PC-9 (cell line): ENCODE measurements at regions not wholly inside any gene's neighbourhood (a gene's known extent, or its start where the extent isn't known, plus 50 kb on each side); places are given as distances from the start of the nearest gene placed in this dataset.
"Not testable (repeated sequence)": the region's sequence is repeated elsewhere in the genome, so short reads cannot be mapped to it uniquely, and the experiment has no call there.

Experiments used
- BruUV-seq: library from RNA; stranded (reverse); fragments of 400-500 nt; replicated peaks from 2 replicates; lab custom pipeline; 2021; lab: Mats Ljungman, UMichigan
- CTCF ChIA-PET: fragments of 300-600 bp; sonication (Branson Sonifier 250); formaldehyde crosslinking; loops from one replicate; lab custom pipeline; 2022; ENCODE audit warnings: antibody characterized with exemption; lab: Charles Lee
- POLR2A ChIA-PET: fragments of 300-600 bp; sonication (Branson Sonifier 250); formaldehyde crosslinking; loops from one replicate; lab custom pipeline; 2022; ENCODE audit warnings: antibody characterized with exemption; ENCODE audit not compliant: unreplicated experiment; lab: Charles Lee
- DNase-seq, 2 experiments: peaks; one replicate each; pipeline versions ENCODE4 v3.0.0 to v3.0.0-alpha.2; 2015 to 2022; ENCODE audit warnings: mixed read lengths in 1 of 2
- H2AFZ ChIP-seq: fragments of 200-600 bp; sonication (generic); 2 replicates; pipeline ENCODE4 v1.8.1; 2017; ENCODE audit warnings: antibody characterized with exemption
- H3F3A ChIP-seq: fragments of 200-600 bp; sonication (generic); 2 replicates; pipeline ENCODE4 v1.8.1; 2017; ENCODE audit warnings: antibody characterized with exemption, mild to moderate bottlenecking, low read depth; ENCODE audit not compliant: insufficient read depth
- H3K27ac ChIP-seq: fragments of 200-600 bp; sonication (generic); 2 replicates; pipeline ENCODE4 v1.6.1; 2016; ENCODE audit warnings: mixed run types
- H3K27me3 ChIP-seq: fragments of 200-600 bp; sonication (generic); 2 replicates; pipeline ENCODE4 v1.6.1; 2016; ENCODE audit warnings: low read depth, mixed run types; ENCODE audit not compliant: insufficient read depth
- H3K36me3 ChIP-seq: fragments of 200-600 bp; sonication (generic); 2 replicates; pipeline ENCODE4 v1.6.1; 2016; ENCODE audit warnings: low read depth, mixed run types
- H3K4me1 ChIP-seq: fragments of 200-600 bp; sonication (generic); replicated peaks from 2 replicates; pipeline ENCODE4 v1.6.1; 2016; ENCODE audit warnings: mixed run types; ENCODE audit not compliant: insufficient read depth
- H3K4me2 ChIP-seq: fragments of 200-600 bp; sonication (generic); 2 replicates; pipeline ENCODE4 v1.6.1; 2017; ENCODE audit warnings: mixed run types
- H3K4me3 ChIP-seq: fragments of 200-600 bp; sonication (generic); 2 replicates; pipeline ENCODE4 v1.6.1; 2016; ENCODE audit warnings: mixed run types
- H3K79me2 ChIP-seq: fragments of 200-600 bp; sonication (generic); 2 replicates; pipeline ENCODE4 v1.6.1; 2017; ENCODE audit warnings: low read depth, mixed run types
- H3K9me2 ChIP-seq: fragments of 200-600 bp; sonication (generic); 2 replicates; pipeline ENCODE4 v1.8.1; 2017; ENCODE audit warnings: mild to moderate bottlenecking; ENCODE audit not compliant: insufficient read depth
- H3K9me3 ChIP-seq: fragments of 200-600 bp; sonication (generic); 2 replicates; pipeline ENCODE4 v1.8.1; 2016; ENCODE audit warnings: low read depth; ENCODE audit not compliant: insufficient read depth
- H4K20me1 ChIP-seq: fragments of 200-600 bp; sonication (generic); 2 replicates; pipeline ENCODE4 v1.8.1; 2017; ENCODE audit not compliant: insufficient read depth
- CTCF ChIP-seq: fragments of 200-600 bp; sonication (generic); conservative IDR thresholded peaks from 2 replicates; pipeline ENCODE4 v1.6.1; 2017; ENCODE audit warnings: mixed run types, antibody characterized with exemption, mild to moderate bottlenecking, moderate library complexity
- EZH2 ChIP-seq: fragments of 200-600 bp; sonication (generic); IDR thresholded peaks from 2 replicates; pipeline ENCODE4 v1.8.0; 2017; ENCODE audit warnings: antibody characterized with exemption, low read depth
- intact Hi-C: fragments of 100-400 bp; cut with micrococcal nuclease; formaldehyde crosslinking; loops from one replicate; pipeline ENCODE4 v1.10.0; 2022; ENCODE audit not compliant: unreplicated experiment

- no peaks in the 10 kb centered on the region for H3K36me3 ChIP-seq
- H3F3A ChIP-seq = no peaks in the 10 kb centered on the region
- ChIA-PET CTCF (no interaction called here), POLR2A (no interaction called here)
- no peak overlapping the region for H3K27ac ChIP-seq
- no peak for TF ChIP-seq CTCF
- no peak for TF ChIP-seq EZH2
- H3K79me2 ChIP-seq = no peaks in the 10 kb centered on the region
- no peak overlapping the region for H3K4me3 ChIP-seq
- H3K4me2 ChIP-seq = no peak overlapping the region
- no TSS peak for BruUV-seq
- intact Hi-C loops = no loop called here
- DNase-seq = no peak
- no peaks in the 10 kb centered on the region for H4K20me1 ChIP-seq
- H3K27me3 ChIP-seq = no peaks in the 10 kb centered on the region
- no peaks in the 10 kb centered on the region for H3K4me1 ChIP-seq
- no peaks in the 10 kb centered on the region for H3K9me3 ChIP-seq
- H2AFZ ChIP-seq = no peak overlapping the region
- no peaks in the 10 kb centered on the region for H3K9me2 ChIP-seq
These were observed 74.0 kb upstream of the MSH6 start for GRCh38 chr2:47708801-47709499.

- no peak overlapping the region for H2AFZ ChIP-seq
- TF ChIP-seq CTCF (no peak), EZH2 (no peak)
- no peaks in the 10 kb centered on the region for H3K27me3 ChIP-seq
- POLR2A ChIA-PET = no interaction called here
- no peak overlapping the region for H3K4me3 ChIP-seq
- CTCF ChIA-PET = no interaction called here
- H3K9me3 ChIP-seq = no peaks in the 10 kb centered on the region
- no peaks in the 10 kb centered on the region for H3K4me1 ChIP-seq
- no peaks in the 10 kb centered on the region for H3F3A ChIP-seq
- no peaks in the 10 kb centered on the region for H3K9me2 ChIP-seq
- H3K4me2 ChIP-seq = no peak overlapping the region
- intact Hi-C loops = no loop called here
- no peaks in the 10 kb centered on the region for H3K79me2 ChIP-seq
- BruUV-seq = no TSS peak
- no peak overlapping the region for H3K27ac ChIP-seq
- no peaks in the 10 kb centered on the region for H3K36me3 ChIP-seq
- no peak for DNase-seq
- H4K20me1 ChIP-seq = no peaks in the 10 kb centered on the region
These were observed 78.7 kb upstream of the MSH6 start for GRCh38 chr2:47704287-47704686.

- BruUV-seq = no TSS peak
- intact Hi-C loops = no loop called here
- POLR2A ChIA-PET = no interaction called here
These were observed 83.3 kb upstream of the MSH6 start for GRCh38 chr2:47699533-47700215.

GRCh38 chr2:47698436-47698972 lies 84.4 kb upstream of the MSH6 start:
- H3K4me3 ChIP-seq, H3F3A ChIP-seq, CTCF ChIA-PET, H3K36me3 ChIP-seq, H3K4me1 ChIP-seq, H3K27me3 ChIP-seq, H4K20me1 ChIP-seq, H3K9me2 ChIP-seq, H3K9me3 ChIP-seq, intact Hi-C loops, POLR2A ChIA-PET, H3K4me2 ChIP-seq, H3K27ac ChIP-seq, H3K79me2 ChIP-seq, H2AFZ ChIP-seq, BruUV-seq: not testable (repeated sequence)
- DNase-seq = peak; percentile 6 to 53

More at GRCh38 chr2:47699533-47700215, 83.3 kb upstream of the MSH6 start:
- H3K4me1 ChIP-seq = peaks cover 9% of the 10 kb centered on the region
- H3K27ac ChIP-seq = no peak overlapping the region
- H4K20me1 ChIP-seq = no peaks in the 10 kb centered on the region
- H3F3A ChIP-seq = no peaks in the 10 kb centered on the region
- H3K9me2 ChIP-seq = no peaks in the 10 kb centered on the region
- no peak overlapping the region for H3K4me2 ChIP-seq
- CTCF ChIA-PET = no interaction called here
- H3K27me3 ChIP-seq = no peaks in the 10 kb centered on the region
- no peak overlapping the region for H2AFZ ChIP-seq
- no peak overlapping the region for H3K4me3 ChIP-seq
- TF ChIP-seq EZH2 (no peak), CTCF (no peak)
- no peaks in the 10 kb centered on the region for H3K36me3 ChIP-seq
- no peak for DNase-seq
- H3K79me2 ChIP-seq = no peaks in the 10 kb centered on the region
- no peaks in the 10 kb centered on the region for H3K9me3 ChIP-seq
